ENCODE measurements at regions not wholly inside any gene's neighbourhood (a gene's known extent, or its start where the extent isn't known, plus 50 kb on each side); places are given as distances from the start of the nearest gene placed in this dataset.

DNA sequence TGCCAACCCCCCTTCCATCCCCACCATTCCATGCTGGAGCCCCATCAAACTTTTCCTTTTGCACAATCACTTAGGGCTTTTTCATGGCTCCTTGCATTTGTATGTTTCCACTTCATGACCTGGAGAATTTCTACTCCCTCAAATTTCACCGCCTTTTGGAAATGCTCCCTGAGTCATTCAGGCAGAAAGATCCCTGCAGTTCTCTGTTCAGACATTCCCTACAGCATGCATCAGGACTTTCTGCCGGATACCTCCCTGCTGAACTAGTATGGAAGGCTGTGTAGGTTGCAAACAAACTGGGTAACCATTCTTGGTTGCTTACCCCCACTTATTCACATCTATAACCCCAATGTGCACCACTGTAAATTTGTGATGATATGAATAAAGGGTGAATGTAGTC is 389.6 kb upstream of the CELF4 start:
- Histone ChIP-seq H2AFZ (ENCODE audit: low read length) (no peak overlapping the region), H2BK5ac (ENCODE audit: low read depth, low read length) (no peak overlapping the region), H2BK20ac (ENCODE audit: low read length) (no peak overlapping the region), H4K5ac (ENCODE audit: insufficient read length, low read depth, low read length) (no peak overlapping the region), H4K8ac (ENCODE audit: extremely low read depth, insufficient read depth, low read length) (no peak overlapping the region), H3K79me1 (ENCODE audit: low read depth, low read length) (no peaks in the 10 kb centered on the region), H3K4me1 (replicated peaks in 1 of 4; ENCODE audit: control insufficient read depth in 3 of 4, insufficient read depth in 4 of 4, low read length in 3 of 4) (no peaks in the 10 kb centered on the region), H3K79me2 (ENCODE audit: control insufficient read depth in 1 of 2, insufficient read depth in 2 of 2, low read length in 2 of 2) (no peaks in the 10 kb centered on the region), H3K9me3 (ENCODE audit: insufficient read depth in 2 of 2, low read depth in 1 of 2, low read length in 1 of 2) (no peaks in the 10 kb centered on the region; a peak in 1 of 4 replicates), H3K4ac (replicated peaks; ENCODE audit: insufficient read length, low read depth, low read length) (no peak overlapping the region), H3K14ac (ENCODE audit: insufficient read length) (no peak overlapping the region), H4K20me1 (replicated peaks in 1 of 2; ENCODE audit: control insufficient read depth in 1 of 2, insufficient read depth in 2 of 2, low read length in 2 of 2) (no peaks in the 10 kb centered on the region), H3K23ac (ENCODE audit: insufficient read length) (no peak overlapping the region), H2AK5ac (ENCODE audit: low read depth, low read length) (no peak overlapping the region), H3K18ac (ENCODE audit: extremely low read depth, low read length) (no peak overlapping the region), H3K27ac (ENCODE audit: low read depth, low read length) (no peak overlapping the region), H4K91ac (replicated peaks; ENCODE audit: insufficient read length, low read length) (no peak overlapping the region), H2BK12ac (ENCODE audit: low read depth, low read length) (no peak overlapping the region), H2BK120ac (replicated peaks; ENCODE audit: low read depth, low read length) (no peak overlapping the region), H3K23me2 (ENCODE audit: low read depth, low read length) (no peaks in the 10 kb centered on the region), H3K36me3 (ENCODE audit: control insufficient read depth in 2 of 4, insufficient read depth in 4 of 4, low read length in 3 of 4) (no peaks in the 10 kb centered on the region), H3K56ac (replicated peaks; ENCODE audit: insufficient read length, low read depth, low read length) (no peak overlapping the region), H3K9ac (replicated peaks in 1 of 4; ENCODE audit: extremely low read depth in 1 of 4, low read depth in 3 of 4, low read length in 3 of 4) (no peak overlapping the region), H3K27me3 (replicated peaks in 1 of 4; ENCODE audit: control insufficient read depth in 3 of 4, extremely low read depth in 1 of 4, insufficient read depth in 3 of 4, low read length in 3 of 4) (no peaks in the 10 kb centered on the region), H3K4me3 (ENCODE audit: extremely low read depth in 1 of 4, insufficient read depth in 2 of 4, low read depth in 3 of 4, low read length in 4 of 4) (no peak overlapping the region), H2BK15ac (ENCODE audit: low read length) (no peak overlapping the region), H3K4me2 (ENCODE audit: insufficient read depth in 1 of 2, low read depth in 2 of 2, low read length in 2 of 2) (no peak overlapping the region)
- ChIA-PET CTCF (ENCODE audit: partially characterized antibody) (no interaction called here), POLR2A (ENCODE audit: partially characterized antibody) (no interaction called here)
- no peak for DNase-seq (ENCODE audit: low read depth in 1 of 2, low spot score in 2 of 2)
- no peak for FAIRE-seq
- no peak for TF ChIP-seq EGR1 (IDR thresholded peaks at IDR 0.05; ENCODE audit: borderline replicate concordance, low read depth, low read length)
- TF ChIP-seq TAF7 (optimal IDR thresholded peaks at IDR 0.05; ENCODE audit: borderline replicate concordance, low read depth, low read length): no peak
- TF ChIP-seq SP2 (IDR thresholded peaks at IDR 0.05; ENCODE audit: low read length): no peak
- TF ChIP-seq NANOG (IDR thresholded peaks at IDR 0.05; ENCODE audit: insufficient read depth, low read depth, low read length, poor library complexity, severe bottlenecking): no peak
- WGBS, 2 experiments (ENCODE audit: extremely low coverage in 1 of 2, insufficient coverage in 1 of 2, insufficient read length in 1 of 2, insufficient replicate concordance in 2 of 2, low coverage in 1 of 2, low lambda C conversion rate in 2 of 2, missing lambda C conversion rate in 1 of 2): 44% methylated on average over 2 of the region's 2 CpGs; no CpG with 5 or more reads in 1 of the 2 experiments

Data from H1 (cell line).